ENCODE measurements at regions not wholly inside any gene's neighbourhood (a gene's known extent, or its start where the extent isn't known, plus 50 kb on each side); places are given as distances from the start of the nearest gene placed in this dataset.

DNA sequence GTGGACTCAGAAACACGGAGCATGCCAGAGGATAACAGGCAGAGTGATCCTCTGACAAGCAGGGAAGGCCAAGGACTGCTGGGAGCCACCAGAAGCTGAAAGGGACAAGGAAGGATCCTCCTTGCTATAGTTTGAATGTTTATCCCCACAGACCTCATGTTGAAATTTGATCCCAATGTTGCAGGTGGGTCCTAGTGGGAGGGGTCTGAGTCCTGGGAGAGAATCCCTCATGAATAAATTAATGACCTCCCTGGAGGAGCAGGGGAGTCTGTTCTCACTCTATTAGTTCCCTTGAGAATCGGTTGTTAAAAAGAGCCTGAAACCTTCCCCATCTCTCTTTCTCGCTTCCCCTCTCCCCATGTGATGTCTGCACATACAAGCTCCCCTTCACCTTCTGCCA is 124.4 kb downstream of the FBXO15 start:
- no peak for DNase-seq (ENCODE audit: low spot score in 2 of 2, unreplicated experiment in 2 of 2)
- Mint-ChIP-seq H3K27ac (no peak overlapping the region), H3K36me3 (no peaks in the 10 kb centered on the region)

DNA sequence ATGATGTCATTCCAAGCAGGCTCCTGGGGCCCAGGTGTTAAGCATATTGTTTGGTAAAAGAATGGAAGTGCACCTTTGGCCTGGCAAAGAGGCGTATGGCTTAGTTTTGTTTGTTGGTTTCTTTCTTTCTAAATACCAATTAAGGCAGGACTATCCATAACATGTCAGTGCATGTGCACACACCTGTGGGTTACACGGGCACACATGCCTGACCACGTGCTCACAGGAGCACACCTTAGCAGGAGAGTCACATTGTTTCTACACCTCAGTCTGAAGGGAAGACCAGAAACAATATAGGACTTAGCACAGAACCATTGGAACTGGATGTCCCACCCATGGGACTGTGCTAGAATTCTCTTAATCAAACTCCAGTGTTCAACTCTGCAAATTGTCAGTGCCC is 127.8 kb downstream of the FBXO15 start:
- H3K4me1 Mint-ChIP-seq = no peaks in the 10 kb centered on the region
- no peak overlapping the region for H3K4me3 Mint-ChIP-seq
- no peaks in the 10 kb centered on the region for H3K36me3 Mint-ChIP-seq
- TF ChIP-seq, protein P1, sequence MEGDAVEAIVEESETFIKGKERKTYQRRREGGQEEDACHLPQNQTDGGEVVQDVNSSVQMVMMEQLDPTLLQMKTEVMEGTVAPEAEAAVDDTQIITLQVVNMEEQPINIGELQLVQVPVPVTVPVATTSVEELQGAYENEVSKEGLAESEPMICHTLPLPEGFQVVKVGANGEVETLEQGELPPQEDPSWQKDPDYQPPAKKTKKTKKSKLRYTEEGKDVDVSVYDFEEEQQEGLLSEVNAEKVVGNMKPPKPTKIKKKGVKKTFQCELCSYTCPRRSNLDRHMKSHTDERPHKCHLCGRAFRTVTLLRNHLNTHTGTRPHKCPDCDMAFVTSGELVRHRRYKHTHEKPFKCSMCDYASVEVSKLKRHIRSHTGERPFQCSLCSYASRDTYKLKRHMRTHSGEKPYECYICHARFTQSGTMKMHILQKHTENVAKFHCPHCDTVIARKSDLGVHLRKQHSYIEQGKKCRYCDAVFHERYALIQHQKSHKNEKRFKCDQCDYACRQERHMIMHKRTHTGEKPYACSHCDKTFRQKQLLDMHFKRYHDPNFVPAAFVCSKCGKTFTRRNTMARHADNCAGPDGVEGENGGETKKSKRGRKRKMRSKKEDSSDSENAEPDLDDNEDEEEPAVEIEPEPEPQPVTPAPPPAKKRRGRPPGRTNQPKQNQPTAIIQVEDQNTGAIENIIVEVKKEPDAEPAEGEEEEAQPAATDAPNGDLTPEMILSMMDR (IDR thresholded peaks at IDR 0.05; ENCODE audit: unreplicated experiment) = no peak
- H3K27me3 Mint-ChIP-seq (ENCODE audit: low read depth) = peaks cover 20% of the 10 kb centered on the region
- no peak overlapping the region for H3K27ac Mint-ChIP-seq
- H3K9me3 Mint-ChIP-seq = no peaks in the 10 kb centered on the region
- no peak for DNase-seq (ENCODE audit: low spot score in 2 of 2, unreplicated experiment in 2 of 2)

More for the DNA sequence above, 124.4 kb downstream of the FBXO15 start:
- no peak overlapping the region for H3K4me3 Mint-ChIP-seq
- TF ChIP-seq, protein P1 (IDR thresholded peaks at IDR 0.05; ENCODE audit: unreplicated experiment) = no peak
- no peaks in the 10 kb centered on the region for H3K4me1 Mint-ChIP-seq
- H3K9me3 Mint-ChIP-seq = no peaks in the 10 kb centered on the region
- H3K27me3 Mint-ChIP-seq (ENCODE audit: low read depth) = peaks cover 20% of the 10 kb centered on the region

DNA sequence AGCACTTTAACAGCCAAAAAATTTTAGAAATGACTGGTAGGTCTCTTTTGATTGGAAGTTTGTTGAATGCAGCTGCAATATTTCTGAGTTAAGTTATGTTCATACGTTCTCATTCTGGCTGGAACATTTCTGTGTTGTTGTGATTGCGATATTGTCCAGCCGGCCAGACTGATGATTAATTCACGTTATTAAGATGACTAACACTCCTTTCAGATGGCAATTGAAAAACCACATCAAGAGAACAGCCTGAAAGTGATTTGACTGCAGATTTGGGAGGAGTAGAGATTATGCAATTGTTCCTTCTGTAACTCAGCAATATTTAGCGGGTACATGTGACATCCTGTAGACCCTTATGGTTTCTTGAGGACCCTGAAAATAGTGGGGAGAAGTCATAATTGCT is 133.7 kb downstream of the FBXO15 start:
- H3K9me3 Mint-ChIP-seq = no peaks in the 10 kb centered on the region
- no peak overlapping the region for H3K27ac Mint-ChIP-seq
- peaks cover 12% of the 10 kb centered on the region for H3K27me3 Mint-ChIP-seq (ENCODE audit: low read depth)
- no peak overlapping the region for H3K4me3 Mint-ChIP-seq
- TF ChIP-seq, protein P1 (IDR thresholded peaks at IDR 0.05; ENCODE audit: unreplicated experiment) = no peak
- H3K4me1 Mint-ChIP-seq = no peaks in the 10 kb centered on the region
- no peaks in the 10 kb centered on the region for H3K36me3 Mint-ChIP-seq
- DNase-seq (ENCODE audit: low spot score in 2 of 2, unreplicated experiment in 2 of 2) = no peak

DNA sequence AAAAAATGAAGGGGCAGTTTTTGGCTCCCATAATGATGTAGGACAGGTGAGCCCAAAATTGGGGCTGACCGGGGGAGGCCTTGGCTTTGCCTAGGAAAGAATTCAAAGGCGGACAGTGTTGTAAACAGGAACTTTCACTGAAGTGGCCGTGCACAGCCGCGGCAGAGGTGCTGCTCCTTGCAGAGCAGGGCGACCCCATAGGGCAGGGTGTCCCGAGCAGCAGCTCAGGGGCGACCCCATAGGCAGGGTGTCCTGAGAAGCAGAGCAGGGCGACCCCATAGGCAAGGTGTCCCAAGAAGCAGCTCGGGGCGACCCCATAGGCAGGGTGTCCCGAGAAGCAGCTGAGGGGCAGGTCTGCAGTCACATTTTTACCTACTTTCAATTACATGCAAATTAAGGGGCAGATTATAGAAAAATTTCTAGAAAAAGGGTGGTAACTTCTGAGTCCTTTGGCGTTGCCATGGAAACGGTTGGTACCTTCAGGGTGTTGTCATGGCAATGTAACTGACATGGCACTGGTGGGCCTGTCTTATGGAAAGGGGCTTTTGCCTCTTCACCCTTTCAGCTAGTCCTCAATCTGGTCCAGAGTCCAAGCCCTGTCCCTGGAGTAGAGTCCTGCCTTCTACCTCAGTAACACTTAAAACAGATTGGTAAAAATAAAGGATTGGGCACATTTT is 134.5 kb downstream of the FBXO15 start:
- peaks cover 7% of the 10 kb centered on the region for H3K27me3 Mint-ChIP-seq (ENCODE audit: low read depth)
- H3K4me3 Mint-ChIP-seq = no peak overlapping the region
- TF ChIP-seq, protein P1 (IDR thresholded peaks at IDR 0.05; ENCODE audit: unreplicated experiment) = no peak
- no peak overlapping the region for H3K27ac Mint-ChIP-seq
- no peak for DNase-seq (ENCODE audit: low spot score in 2 of 2, unreplicated experiment in 2 of 2)
- no peaks in the 10 kb centered on the region for H3K36me3 Mint-ChIP-seq
- no peaks in the 10 kb centered on the region for H3K9me3 Mint-ChIP-seq
- H3K4me1 Mint-ChIP-seq = no peaks in the 10 kb centered on the region

DNA sequence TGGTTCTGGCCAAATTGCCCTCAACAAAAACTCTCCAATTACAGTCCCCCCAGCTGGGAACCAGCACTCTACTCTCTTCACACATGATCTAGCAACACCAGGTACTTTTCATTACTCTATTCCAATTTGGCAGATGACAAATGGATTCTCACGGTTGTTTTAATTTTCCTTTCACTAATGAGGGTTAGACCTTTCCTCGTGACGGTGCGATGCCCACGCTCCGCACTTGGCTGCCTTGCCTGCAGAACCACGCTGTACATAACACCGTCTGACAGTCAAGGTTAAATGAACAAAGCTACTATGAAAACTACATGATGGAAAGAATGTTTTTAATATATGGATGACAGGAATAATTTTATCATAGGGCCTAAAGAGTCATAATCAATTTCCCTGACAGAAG is 141.5 kb downstream of the FBXO15 start:
- H3K36me3 Mint-ChIP-seq = no peaks in the 10 kb centered on the region
- TF ChIP-seq, protein P1 (IDR thresholded peaks at IDR 0.05; ENCODE audit: unreplicated experiment) = no peak
- no peaks in the 10 kb centered on the region for H3K9me3 Mint-ChIP-seq
- H3K4me3 Mint-ChIP-seq = no peak overlapping the region
- H3K27ac Mint-ChIP-seq = no peak overlapping the region
- no peaks in the 10 kb centered on the region for H3K4me1 Mint-ChIP-seq
- peaks cover 3% of the 10 kb centered on the region for H3K27me3 Mint-ChIP-seq (ENCODE audit: low read depth)
- DNase-seq (ENCODE audit: low spot score in 2 of 2, unreplicated experiment in 2 of 2) = no peak
